Keratinocyte (primary cell): ENCODE measurements at regions not wholly inside any gene's neighbourhood (a gene's known extent, or its start where the extent isn't known, plus 50 kb on each side); places are given as distances from the start of the nearest gene placed in this dataset.

Experiments
- DNase-seq: peaks from one replicate; pipeline ENCODE4 v3.0.0-alpha.2; 2011; ENCODE audit warnings: low read depth, missing footprints, low spot score
- FAIRE-seq: peaks from 2 replicates; lab custom pipeline; 2011; peaks lifted over from hg19 to GRCh38; lab: Jason Lieb, UNC
- H2AFZ ChIP-seq: 2 replicates; pipeline ENCODE4 v1.6.0; 2012; ENCODE audit warnings: low read length, control low read depth, inconsistent platforms; ENCODE audit not compliant: control insufficient read depth
- H3K27ac ChIP-seq: 2 replicates; pipeline ENCODE4 v1.5.1; 2011; ENCODE audit warnings: low read length; ENCODE audit not compliant: control insufficient read depth, insufficient read depth
- H3K27me3 ChIP-seq: 3 replicates; pipeline ENCODE4 v1.6.0; 2011; ENCODE audit warnings: low read length; ENCODE audit not compliant: control insufficient read depth, insufficient read depth; ENCODE audit errors: extremely low read depth
- H3K36me3 ChIP-seq, 2 experiments: 2 replicates in 1 of 2; 3 replicates in 1 of 2; pipeline ENCODE4 v1.5.1; 2011; ENCODE audit warnings: low read length in 2 of 2, mild to moderate bottlenecking in 1 of 2; ENCODE audit not compliant: control insufficient read depth in 2 of 2, insufficient read depth in 2 of 2; ENCODE audit errors: extremely low read depth in 1 of 2
- H3K4me1 ChIP-seq: 3 replicates; pipeline ENCODE4 v1.5.1; 2011; ENCODE audit warnings: low read length; ENCODE audit not compliant: control insufficient read depth, insufficient read depth; ENCODE audit errors: extremely low read depth
- H3K4me2 ChIP-seq: 3 replicates; pipeline ENCODE4 v1.6.0; 2011; ENCODE audit warnings: low read depth, low read length; ENCODE audit not compliant: control insufficient read depth, insufficient read depth; ENCODE audit errors: extremely low read depth
- H3K4me3 ChIP-seq, 3 experiments: fragments of 200-600 bp in 1 of 3; sonication (generic) in 1 of 3; 2 replicates in 2 of 3; 3 replicates in 1 of 3; pipeline ENCODE4 v1.5.1; 2011 to 2016; ENCODE audit warnings: low read length in 3 of 3, mild to moderate bottlenecking in 3 of 3, control low read depth in 2 of 3, inconsistent platforms in 1 of 3, low read depth in 1 of 3, mixed read lengths in 1 of 3, mixed run types in 1 of 3, moderate library complexity in 1 of 3; ENCODE audit not compliant: control insufficient read depth in 2 of 3, insufficient read depth in 2 of 3; ENCODE audit errors: extremely low read depth in 1 of 3
- H3K79me2 ChIP-seq: 2 replicates; pipeline ENCODE4 v1.6.0; 2012; ENCODE audit warnings: low read length; ENCODE audit not compliant: control insufficient read depth, insufficient read depth
- H3K9ac ChIP-seq: 3 replicates; pipeline ENCODE4 v1.6.0; 2011; ENCODE audit warnings: low read length; ENCODE audit not compliant: control insufficient read depth, insufficient read depth; ENCODE audit errors: extremely low read depth
- H3K9me1 ChIP-seq: 3 replicates; pipeline ENCODE4 v1.6.0; 2011; ENCODE audit warnings: low read length; ENCODE audit not compliant: control insufficient read depth, insufficient read depth; ENCODE audit errors: extremely low read depth
- H3K9me3 ChIP-seq: 2 replicates; pipeline ENCODE4 v1.5.1; 2012; ENCODE audit warnings: low read depth, low read length; ENCODE audit not compliant: control insufficient read depth
- H4K20me1 ChIP-seq: 3 replicates; pipeline ENCODE4 v1.6.0; 2011; ENCODE audit warnings: low read length; ENCODE audit not compliant: control insufficient read depth, insufficient read depth; ENCODE audit errors: extremely low read depth
- EZH2 ChIP-seq: IDR thresholded peaks from one replicate; pipeline ENCODE4 v1.6.1; 2012; ENCODE audit warnings: inconsistent platforms, mild to moderate bottlenecking, low read length, moderate library complexity
- dilution Hi-C: fragments of 300-500 bp; cut with MboI; formaldehyde crosslinking; loops from one replicate; pipeline ENCODE4 v1.7.0; 2020; ENCODE audit warnings: low sequenced_read_pairs; ENCODE audit not compliant: extremely low pct_ligation_motif_present
- TF ChIP-seq, protein P1 (sequence below), 3 experiments: IDR thresholded peaks in 1 of 3; conservative IDR thresholded peaks in 1 of 3; optimal IDR thresholded peaks in 1 of 3; 2 replicates in 2 of 3; 3 replicates in 1 of 3; pipeline versions ENCODE3 to v1.5.1; 2011; ENCODE audit warnings: low read length in 3 of 3, mild to moderate bottlenecking in 3 of 3, moderate library complexity in 2 of 3, control low read depth in 1 of 3, inconsistent platforms in 1 of 3; ENCODE audit not compliant: insufficient read depth in 2 of 3; ENCODE audit errors: extremely low read depth in 1 of 3

DNA sequence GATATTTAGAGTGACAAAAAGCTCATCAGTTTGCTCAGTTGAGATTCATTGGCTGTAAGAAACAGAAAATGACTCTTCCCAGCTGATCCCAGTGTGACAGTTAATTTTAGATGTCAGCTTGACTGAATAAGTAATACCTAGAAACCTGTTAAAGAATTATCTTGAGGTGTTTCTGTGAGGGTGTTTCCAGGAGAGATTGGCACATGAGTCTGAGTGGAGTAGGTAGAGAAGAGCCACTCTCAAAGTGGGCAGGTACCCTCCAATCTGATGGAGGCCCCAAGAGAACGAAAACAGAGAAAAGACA lies 200.8 kb upstream of the BTBD3 start:
- H3K79me2 ChIP-seq = no peaks in the 10 kb centered on the region
- H4K20me1 ChIP-seq = no peaks in the 10 kb centered on the region
- H3K9me1 ChIP-seq = no peaks in the 10 kb centered on the region
- DNase-seq = no peak
- no peaks in the 10 kb centered on the region for H3K27me3 ChIP-seq
- no peaks in the 10 kb centered on the region for H3K4me1 ChIP-seq
- H3K27ac ChIP-seq = no peak overlapping the region
- H3K4me2 ChIP-seq = no peak overlapping the region
- no peak overlapping the region for H2AFZ ChIP-seq
- no peaks in the 10 kb centered on the region for H3K36me3 ChIP-seq
- dilution Hi-C loops = no loop called here
- H3K9ac ChIP-seq = no peak overlapping the region
- H3K4me3 ChIP-seq = no peak overlapping the region
- no peak for TF ChIP-seq EZH2
- TF ChIP-seq, protein P1, sequence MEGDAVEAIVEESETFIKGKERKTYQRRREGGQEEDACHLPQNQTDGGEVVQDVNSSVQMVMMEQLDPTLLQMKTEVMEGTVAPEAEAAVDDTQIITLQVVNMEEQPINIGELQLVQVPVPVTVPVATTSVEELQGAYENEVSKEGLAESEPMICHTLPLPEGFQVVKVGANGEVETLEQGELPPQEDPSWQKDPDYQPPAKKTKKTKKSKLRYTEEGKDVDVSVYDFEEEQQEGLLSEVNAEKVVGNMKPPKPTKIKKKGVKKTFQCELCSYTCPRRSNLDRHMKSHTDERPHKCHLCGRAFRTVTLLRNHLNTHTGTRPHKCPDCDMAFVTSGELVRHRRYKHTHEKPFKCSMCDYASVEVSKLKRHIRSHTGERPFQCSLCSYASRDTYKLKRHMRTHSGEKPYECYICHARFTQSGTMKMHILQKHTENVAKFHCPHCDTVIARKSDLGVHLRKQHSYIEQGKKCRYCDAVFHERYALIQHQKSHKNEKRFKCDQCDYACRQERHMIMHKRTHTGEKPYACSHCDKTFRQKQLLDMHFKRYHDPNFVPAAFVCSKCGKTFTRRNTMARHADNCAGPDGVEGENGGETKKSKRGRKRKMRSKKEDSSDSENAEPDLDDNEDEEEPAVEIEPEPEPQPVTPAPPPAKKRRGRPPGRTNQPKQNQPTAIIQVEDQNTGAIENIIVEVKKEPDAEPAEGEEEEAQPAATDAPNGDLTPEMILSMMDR (optimal IDR thresholded peaks at IDR 0.05 in 1 of 3, IDR thresholded peaks at IDR 0.05 in 1 of 3, conservative IDR thresholded peaks at IDR 0.05 in 1 of 3; ENCODE audit: extremely low read depth in 1 of 3, insufficient read depth in 2 of 3, low read length in 3 of 3) = no peak
- no peak for FAIRE-seq
- no peaks in the 10 kb centered on the region for H3K9me3 ChIP-seq

- Histone ChIP-seq H2AFZ (no peak overlapping the region), H3K9ac (no peak overlapping the region), H3K9me3 (no peaks in the 10 kb centered on the region), H4K20me1 (no peaks in the 10 kb centered on the region), H3K4me3 (no peak overlapping the region), H3K9me1 (no peaks in the 10 kb centered on the region), H3K27ac (no peak overlapping the region), H3K4me2 (no peak overlapping the region), H3K79me2 (no peaks in the 10 kb centered on the region), H3K4me1 (no peaks in the 10 kb centered on the region), H3K36me3 (no peaks in the 10 kb centered on the region), H3K27me3 (no peaks in the 10 kb centered on the region)
- dilution Hi-C loops = no loop called here
- FAIRE-seq (no peak), DNase-seq (no peak)
- TF ChIP-seq EZH2 = no peak
- TF ChIP-seq, protein P1 (optimal IDR thresholded peaks at IDR 0.05 in 1 of 3, IDR thresholded peaks at IDR 0.05 in 1 of 3, conservative IDR thresholded peaks at IDR 0.05 in 1 of 3; ENCODE audit: extremely low read depth in 1 of 3, insufficient read depth in 2 of 3, low read length in 3 of 3) = no peak
These were observed 200.1 kb upstream of the BTBD3 start for GRCh38 chr20:11717562-11717961.
